SU-DHL-6 (cell line): ENCODE measurements at regions not wholly inside any gene's neighbourhood (a gene's known extent, or its start where the extent isn't known, plus 50 kb on each side); places are given as distances from the start of the nearest gene placed in this dataset.

Experiments used
- EZH2phosphoT487 ChIP-seq: fragments of 200-600 bp; sonication (generic), shearing (Covaris generic); conservative IDR thresholded peaks from 2 replicates; pipeline ENCODE4 v1.6.1; 2018; ENCODE audit warnings: mild to moderate bottlenecking, antibody characterized with exemption, low read length, moderate library complexity, mixed read lengths
- TF ChIP-seq, protein P1 (sequence below): fragments of 200-600 bp; sonication (generic); IDR thresholded peaks from one replicate; pipeline ENCODE4 v1.5.1; 2017; ENCODE audit warnings: antibody characterized with exemption, mild to moderate bottlenecking, low read length, moderate library complexity; ENCODE audit not compliant: insufficient read depth, poor library complexity, severe bottlenecking

DNA sequence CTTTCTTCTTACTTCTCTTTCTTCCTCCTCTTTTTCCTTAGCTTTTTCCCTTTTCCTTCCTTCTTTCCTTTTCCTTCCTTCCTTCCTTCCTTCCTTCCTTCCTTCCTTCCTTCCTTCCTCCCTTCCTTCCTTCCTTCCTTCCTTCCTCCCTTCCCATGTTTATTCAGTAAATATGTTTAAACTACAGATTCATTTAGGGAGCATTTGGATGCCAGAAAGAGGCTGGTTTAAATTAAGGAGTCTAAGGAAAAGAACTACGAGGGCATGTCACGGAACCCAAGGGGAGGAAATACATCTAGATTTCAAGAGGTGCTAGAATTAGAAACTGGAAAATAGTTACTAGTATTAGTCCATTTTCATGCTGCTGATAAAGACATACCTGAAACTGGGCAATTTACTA, 320.0 kb upstream of the ARRDC3 start:
- TF ChIP-seq, protein P1, sequence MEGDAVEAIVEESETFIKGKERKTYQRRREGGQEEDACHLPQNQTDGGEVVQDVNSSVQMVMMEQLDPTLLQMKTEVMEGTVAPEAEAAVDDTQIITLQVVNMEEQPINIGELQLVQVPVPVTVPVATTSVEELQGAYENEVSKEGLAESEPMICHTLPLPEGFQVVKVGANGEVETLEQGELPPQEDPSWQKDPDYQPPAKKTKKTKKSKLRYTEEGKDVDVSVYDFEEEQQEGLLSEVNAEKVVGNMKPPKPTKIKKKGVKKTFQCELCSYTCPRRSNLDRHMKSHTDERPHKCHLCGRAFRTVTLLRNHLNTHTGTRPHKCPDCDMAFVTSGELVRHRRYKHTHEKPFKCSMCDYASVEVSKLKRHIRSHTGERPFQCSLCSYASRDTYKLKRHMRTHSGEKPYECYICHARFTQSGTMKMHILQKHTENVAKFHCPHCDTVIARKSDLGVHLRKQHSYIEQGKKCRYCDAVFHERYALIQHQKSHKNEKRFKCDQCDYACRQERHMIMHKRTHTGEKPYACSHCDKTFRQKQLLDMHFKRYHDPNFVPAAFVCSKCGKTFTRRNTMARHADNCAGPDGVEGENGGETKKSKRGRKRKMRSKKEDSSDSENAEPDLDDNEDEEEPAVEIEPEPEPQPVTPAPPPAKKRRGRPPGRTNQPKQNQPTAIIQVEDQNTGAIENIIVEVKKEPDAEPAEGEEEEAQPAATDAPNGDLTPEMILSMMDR, result no peak
- no peak for TF ChIP-seq EZH2phosphoT487
